Natural killer cell (primary cell): ENCODE measurements at regions not wholly inside any gene's neighbourhood (a gene's known extent, or its start where the extent isn't known, plus 50 kb on each side); places are given as distances from the start of the nearest gene placed in this dataset.

Experiments used
- ATAC-seq, 3 donors: fragments of 150-1000 bp in 2 of 3; fragments of 200-7000 bp in 1 of 3; cut with Tn5 transposase; 1 replicate in 1 of 3; 2 replicates in 2 of 3; pipeline ENCODE4 v1.10.0; 2021; ENCODE audit warnings: mild to moderate bottlenecking in 2 of 3, moderate library complexity in 2 of 3
- DNase-seq, 2 donors: peaks; one replicate each; pipeline versions ENCODE4 v3.0.0 to v3.0.0-alpha.2; 2013 to 2021; ENCODE audit warnings: mixed read lengths in 1 of 2
- H3K27ac ChIP-seq: one replicate; pipeline ENCODE4 v1.5.1; 2013; ENCODE audit warnings: mild to moderate bottlenecking, low read length
- H3K27me3 ChIP-seq: one replicate; pipeline ENCODE4 v1.6.1; 2013; ENCODE audit warnings: low read length; ENCODE audit not compliant: control insufficient read depth, insufficient read depth
- H3K36me3 ChIP-seq: one replicate; pipeline ENCODE4 v1.6.1; 2013; ENCODE audit warnings: low read length; ENCODE audit not compliant: control insufficient read depth, insufficient read depth
- H3K4me1 ChIP-seq: one replicate; pipeline ENCODE4 v1.6.1; 2013; ENCODE audit warnings: low read length; ENCODE audit not compliant: control insufficient read depth, insufficient read depth
- H3K4me3 ChIP-seq: one replicate; pipeline ENCODE4 v1.5.1; 2013; ENCODE audit warnings: low read length
- H3K9me3 ChIP-seq: one replicate; pipeline ENCODE4 v1.6.1; 2013; ENCODE audit warnings: low read length; ENCODE audit not compliant: control insufficient read depth, insufficient read depth
- H3K27ac Mint-ChIP-seq, 2 donors: one replicate each; pipeline ENCODE4 v1.8.0; 2022; ENCODE audit warnings: mild to moderate bottlenecking in 2 of 2, mixed read lengths in 2 of 2, moderate library complexity in 1 of 2
- H3K27me3 Mint-ChIP-seq, 2 donors: one replicate each; pipeline ENCODE4 v1.8.0; 2022; ENCODE audit warnings: low read depth in 2 of 2, mixed read lengths in 2 of 2
- H3K36me3 Mint-ChIP-seq: one replicate; pipeline ENCODE4 v1.8.0; 2022; ENCODE audit warnings: mixed read lengths
- H3K4me1 Mint-ChIP-seq, 2 donors: one replicate each; pipeline ENCODE4 v1.8.0; 2022; ENCODE audit warnings: mixed read lengths in 2 of 2
- H3K4me3 Mint-ChIP-seq: one replicate; pipeline ENCODE4 v1.8.0; 2022; ENCODE audit warnings: mild to moderate bottlenecking, moderate library complexity, mixed read lengths
- H3K9me3 Mint-ChIP-seq, 2 donors: one replicate each; pipeline ENCODE4 v1.8.0; 2022; ENCODE audit warnings: mixed read lengths in 2 of 2
- WGBS: methylation state at CpG from one replicate; pipeline ENCODE4 v1.1.7; 2013; ENCODE audit warnings: missing lambda C conversion rate; ENCODE audit not compliant: insufficient coverage; 5-methylcytosine and 5-hydroxymethylcytosine counted together
- intact Hi-C: fragments of 100-400 bp; cut with micrococcal nuclease; formaldehyde crosslinking; loops from one replicate; pipeline ENCODE4 v1.14.2; 2022
- TF ChIP-seq, protein P1 (sequence below): fragments of 200-600 bp; IDR thresholded peaks from one replicate; pipeline ENCODE4 v1.8.0; 2022; ENCODE audit warnings: antibody characterized with exemption

DNA sequence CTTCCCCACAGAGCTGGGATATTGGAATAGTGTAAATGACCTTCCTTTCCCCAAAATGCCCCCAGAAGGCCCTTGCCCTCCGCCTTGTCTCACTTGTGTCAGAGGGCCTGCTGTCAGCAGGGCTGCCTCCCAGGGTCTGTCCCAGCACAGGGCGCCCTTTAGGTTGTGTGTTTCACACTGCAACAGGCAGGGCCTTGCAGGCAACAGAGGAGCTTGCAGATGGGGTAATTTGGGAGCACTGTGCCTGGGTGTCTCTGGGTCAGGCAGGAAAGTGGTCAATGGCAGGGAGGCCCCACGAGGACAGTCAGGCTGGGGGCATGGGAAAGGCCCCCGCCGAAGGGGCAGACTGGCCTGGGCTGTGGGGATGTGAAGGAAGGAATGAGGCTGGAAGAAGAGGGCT, 130.7 kb downstream of the ASB1 start:
- Histone ChIP-seq H3K36me3 (no peaks in the 10 kb centered on the region), H3K27me3 (no peaks in the 10 kb centered on the region), H3K27ac (no peak overlapping the region), H3K4me1 (no peaks in the 10 kb centered on the region), H3K9me3 (no peaks in the 10 kb centered on the region), H3K4me3 (no peak overlapping the region)
- Mint-ChIP-seq H3K4me1 (no peaks in the 10 kb centered on the region), H3K4me3 (no peak overlapping the region), H3K36me3 (no peaks in the 10 kb centered on the region), H3K9me3 (peaks cover 2 to 3% of the 10 kb centered on the region in 2 donors), H3K27me3 (peaks cover 10 to 12% of the 10 kb centered on the region in 2 donors), H3K27ac (no peak overlapping the region)
- WGBS: 77% methylated on average over 5 of the region's 5 CpGs
- TF ChIP-seq, protein P1, sequence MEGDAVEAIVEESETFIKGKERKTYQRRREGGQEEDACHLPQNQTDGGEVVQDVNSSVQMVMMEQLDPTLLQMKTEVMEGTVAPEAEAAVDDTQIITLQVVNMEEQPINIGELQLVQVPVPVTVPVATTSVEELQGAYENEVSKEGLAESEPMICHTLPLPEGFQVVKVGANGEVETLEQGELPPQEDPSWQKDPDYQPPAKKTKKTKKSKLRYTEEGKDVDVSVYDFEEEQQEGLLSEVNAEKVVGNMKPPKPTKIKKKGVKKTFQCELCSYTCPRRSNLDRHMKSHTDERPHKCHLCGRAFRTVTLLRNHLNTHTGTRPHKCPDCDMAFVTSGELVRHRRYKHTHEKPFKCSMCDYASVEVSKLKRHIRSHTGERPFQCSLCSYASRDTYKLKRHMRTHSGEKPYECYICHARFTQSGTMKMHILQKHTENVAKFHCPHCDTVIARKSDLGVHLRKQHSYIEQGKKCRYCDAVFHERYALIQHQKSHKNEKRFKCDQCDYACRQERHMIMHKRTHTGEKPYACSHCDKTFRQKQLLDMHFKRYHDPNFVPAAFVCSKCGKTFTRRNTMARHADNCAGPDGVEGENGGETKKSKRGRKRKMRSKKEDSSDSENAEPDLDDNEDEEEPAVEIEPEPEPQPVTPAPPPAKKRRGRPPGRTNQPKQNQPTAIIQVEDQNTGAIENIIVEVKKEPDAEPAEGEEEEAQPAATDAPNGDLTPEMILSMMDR: no peak
- ATAC-seq: no peak
- intact Hi-C loops: no loop called here
- DNase-seq: no peak

DNA sequence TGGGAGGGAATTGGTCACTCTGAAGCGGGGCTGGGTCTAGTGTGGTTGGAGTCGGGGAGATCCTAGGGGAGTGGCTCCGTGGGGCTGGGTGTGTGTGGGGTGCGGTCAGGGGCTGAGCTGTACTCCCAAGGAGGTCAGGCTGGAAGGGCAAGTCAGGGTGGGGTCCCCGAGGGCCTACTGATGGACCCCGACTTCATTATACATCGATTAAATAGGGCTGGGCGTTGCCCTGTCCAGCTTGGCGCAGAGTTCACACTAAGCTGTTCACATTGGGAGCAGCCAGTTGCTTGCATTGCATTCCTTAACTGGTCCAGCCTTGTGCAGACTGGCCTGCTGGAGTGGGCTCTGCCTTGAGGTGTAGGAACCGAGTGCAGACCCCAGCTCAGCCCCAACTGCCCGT, 131.2 kb downstream of the ASB1 start:
- Mint-ChIP-seq H3K27me3 (peaks cover 10 to 17% of the 10 kb centered on the region in 2 donors), H3K36me3 (no peaks in the 10 kb centered on the region), H3K9me3 (peaks cover 2% of the 10 kb centered on the region in 2 donors), H3K4me3 (no peak overlapping the region), H3K27ac (no peak overlapping the region), H3K4me1 (no peaks in the 10 kb centered on the region)
- no peaks in the 10 kb centered on the region for H3K4me1 ChIP-seq
- H3K4me3 ChIP-seq: no peak overlapping the region
- H3K27me3 ChIP-seq: no peaks in the 10 kb centered on the region
- 81% methylated on average over 11 of the region's 11 CpGs for WGBS
- ATAC-seq: no peak
- TF ChIP-seq, protein P1: no peak
- intact Hi-C loops: no loop called here
- no peak overlapping the region for H3K27ac ChIP-seq
- H3K9me3 ChIP-seq: no peaks in the 10 kb centered on the region
- no peak for DNase-seq
- H3K36me3 ChIP-seq: no peaks in the 10 kb centered on the region

DNA sequence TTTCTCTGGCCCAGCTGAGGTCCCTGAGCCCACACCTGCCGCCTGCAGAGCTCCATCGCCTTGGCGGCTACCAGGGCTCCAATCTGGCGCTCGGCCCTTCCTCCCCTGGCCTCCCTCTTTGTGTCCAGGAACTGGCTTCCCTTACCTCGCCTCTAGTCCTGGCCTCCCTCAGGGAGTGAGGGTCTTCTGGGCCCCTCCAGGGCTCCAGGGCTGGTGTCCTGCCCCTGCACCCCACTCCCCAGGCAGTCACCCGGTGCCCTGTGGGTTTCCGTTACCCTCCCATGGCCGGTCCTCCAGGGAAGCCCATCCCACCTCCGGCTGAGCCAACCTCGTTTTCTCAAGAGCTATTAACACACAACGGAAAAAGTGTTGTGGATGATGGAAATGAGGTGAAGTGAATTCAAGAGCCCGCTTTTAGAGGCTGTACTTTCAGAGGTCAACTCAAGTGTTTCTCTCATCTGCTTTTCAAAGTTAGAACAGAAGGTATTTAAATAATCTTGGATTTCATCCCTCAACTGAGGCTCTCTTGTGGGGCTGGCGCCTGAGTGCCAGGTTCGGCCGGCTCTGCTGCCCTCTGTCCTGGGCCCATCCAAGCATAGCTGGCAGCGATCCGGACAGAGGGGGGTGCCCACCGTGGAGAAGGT, 131.9 kb downstream of the ASB1 start:
- H3K27ac Mint-ChIP-seq: no peak overlapping the region
- no peak for DNase-seq
- no peaks in the 10 kb centered on the region for H3K9me3 ChIP-seq
- ATAC-seq: no peak
- H3K4me3 ChIP-seq: no peak overlapping the region
- H3K9me3 Mint-ChIP-seq: no peaks in the 10 kb centered on the region
- no peaks in the 10 kb centered on the region for H3K4me1 Mint-ChIP-seq
- H3K36me3 Mint-ChIP-seq: no peaks in the 10 kb centered on the region
- 93% methylated on average over 19 of the region's 19 CpGs for WGBS
- H3K27me3 ChIP-seq: no peaks in the 10 kb centered on the region
- peaks cover 13 to 24% of the 10 kb centered on the region in 2 donors for H3K27me3 Mint-ChIP-seq
- no peak overlapping the region for H3K4me3 Mint-ChIP-seq
- TF ChIP-seq, protein P1: no peak
- no peak overlapping the region for H3K27ac ChIP-seq
- no peaks in the 10 kb centered on the region for H3K36me3 ChIP-seq
- H3K4me1 ChIP-seq: no peaks in the 10 kb centered on the region
- intact Hi-C loops: no loop called here

DNA sequence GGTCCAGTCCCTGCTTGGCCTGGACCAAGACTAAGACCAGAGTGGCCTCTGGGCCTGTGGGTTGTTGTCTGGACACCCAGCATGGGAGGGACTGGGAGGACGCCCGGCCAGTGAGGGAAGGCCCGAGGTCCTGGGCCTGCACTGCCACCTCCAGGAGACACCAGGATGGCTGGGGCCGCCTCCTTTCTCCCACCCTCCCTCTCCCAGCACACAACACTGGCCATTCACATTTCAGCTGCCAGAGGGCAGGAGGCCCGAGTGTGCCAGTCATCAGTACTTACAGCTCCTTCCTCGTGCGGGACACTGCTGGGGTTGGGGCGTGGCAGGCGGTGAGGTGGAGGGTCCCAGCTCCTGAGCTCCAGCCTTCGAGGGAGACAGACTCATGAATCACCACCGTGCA, 133.5 kb downstream of the ASB1 start:
- WGBS: 74% methylated on average over 11 of the region's 11 CpGs
- Mint-ChIP-seq H3K27me3 (peaks cover 13 to 16% of the 10 kb centered on the region in 2 donors), H3K4me3 (no peak overlapping the region), H3K4me1 (no peaks in the 10 kb centered on the region), H3K36me3 (no peaks in the 10 kb centered on the region), H3K9me3 (no peaks in the 10 kb centered on the region), H3K27ac (no peak overlapping the region)
- TF ChIP-seq, protein P1: no peak
- no peaks in the 10 kb centered on the region for H3K9me3 ChIP-seq
- H3K4me3 ChIP-seq: no peak overlapping the region
- no peaks in the 10 kb centered on the region for H3K27me3 ChIP-seq
- no peak overlapping the region for H3K27ac ChIP-seq
- DNase-seq (no peak), ATAC-seq (no peak)
- no peaks in the 10 kb centered on the region for H3K4me1 ChIP-seq
- no peaks in the 10 kb centered on the region for H3K36me3 ChIP-seq
- intact Hi-C loops: no loop called here
